CD14-positive monocyte (primary cell): ENCODE measurements at regions not wholly inside any gene's neighbourhood (a gene's known extent, or its start where the extent isn't known, plus 50 kb on each side); places are given as distances from the start of the nearest gene placed in this dataset.

Experiments used
- DNase-seq, 3 donors: peaks; one replicate each; pipeline ENCODE4 v3.0.0-alpha.2; 2011 to 2022
- H2AFZ ChIP-seq: 2 replicates; pipeline ENCODE4 v1.6.0; 2012; ENCODE audit warnings: mild to moderate bottlenecking, low read depth, low read length, inconsistent platforms; ENCODE audit not compliant: insufficient read depth, poor library complexity, severe bottlenecking
- H3K27ac ChIP-seq, 2 donors: 1 replicate in 1 of 2; 2 replicates in 1 of 2; pipeline ENCODE4 v1.5.1; 2012 to 2013; ENCODE audit warnings: low read length in 2 of 2, control low read depth in 1 of 2, inconsistent platforms in 1 of 2, low read depth in 1 of 2, mild to moderate bottlenecking in 1 of 2
- H3K27me3 ChIP-seq, 2 donors: one replicate each; pipeline versions ENCODE4 v1.6.0 to v1.6.1; 2011 to 2013; ENCODE audit warnings: low read length in 2 of 2; ENCODE audit not compliant: control insufficient read depth in 2 of 2, insufficient read depth in 2 of 2
- H3K36me3 ChIP-seq, 2 donors: replicated peaks in 1 of 2; 1 replicate in 1 of 2; 2 replicates in 1 of 2; pipeline versions ENCODE4 v1.5.1 to v1.6.1; 2012 to 2013; ENCODE audit warnings: low read length in 2 of 2, control low read depth in 1 of 2, inconsistent platforms in 1 of 2, mild to moderate bottlenecking in 1 of 2; ENCODE audit not compliant: insufficient read depth in 2 of 2, control insufficient read depth in 1 of 2
- H3K4me1 ChIP-seq, 2 donors: 1 replicate in 1 of 2; 2 replicates in 1 of 2; pipeline versions ENCODE4 v1.5.1 to v1.6.1; 2012 to 2013; ENCODE audit warnings: low read length in 2 of 2, control low read depth in 1 of 2, inconsistent platforms in 1 of 2, mild to moderate bottlenecking in 1 of 2, moderate library complexity in 1 of 2; ENCODE audit not compliant: insufficient read depth in 2 of 2, control insufficient read depth in 1 of 2
- H3K4me2 ChIP-seq: replicated peaks from 2 replicates; pipeline ENCODE3; 2012; ENCODE audit warnings: low read length, moderate library complexity, mild to moderate bottlenecking; ENCODE audit not compliant: poor library complexity, severe bottlenecking; ENCODE audit errors: extremely low read depth
- H3K4me3 ChIP-seq, 3 experiments: fragments of 200-600 bp in 1 of 3; sonication (generic) in 1 of 3; replicated peaks in 1 of 3; 1 replicate in 2 of 3; 2 replicates in 1 of 3; pipeline ENCODE4 v1.5.1; 2011 to 2013; ENCODE audit warnings: low read length in 3 of 3, mild to moderate bottlenecking in 3 of 3, control low read depth in 2 of 3, low read depth in 2 of 3, inconsistent platforms in 1 of 3, moderate library complexity in 1 of 3
- H3K79me2 ChIP-seq: 2 replicates; pipeline ENCODE4 v1.6.0; 2012; ENCODE audit warnings: mild to moderate bottlenecking, control low read depth, inconsistent platforms, low read length, moderate library complexity; ENCODE audit not compliant: insufficient read depth
- H3K9ac ChIP-seq: 2 replicates; pipeline ENCODE4 v1.6.0; 2017; ENCODE audit warnings: low read length, mild to moderate bottlenecking; ENCODE audit not compliant: insufficient read depth, poor library complexity, severe bottlenecking
- H3K9me3 ChIP-seq, 2 donors: replicated peaks in 1 of 2; 1 replicate in 1 of 2; 2 replicates in 1 of 2; pipeline versions ENCODE4 v1.5.1 to v1.6.1; 2012 to 2013; ENCODE audit warnings: low read length in 2 of 2, control low read depth in 1 of 2; ENCODE audit not compliant: control insufficient read depth in 1 of 2, insufficient read depth in 1 of 2
- H4K20me1 ChIP-seq: 2 replicates; pipeline ENCODE4 v1.6.0; 2012; ENCODE audit warnings: mild to moderate bottlenecking, low read length, control low read depth, moderate library complexity; ENCODE audit not compliant: insufficient read depth
- H3K27ac Mint-ChIP-seq, 7 donors: one replicate each; pipeline ENCODE4 v1.8.0; 2020; ENCODE audit warnings: mild to moderate bottlenecking in 7 of 7, mixed read lengths in 7 of 7, moderate library complexity in 6 of 7, inconsistent platforms in 2 of 7
- H3K27me3 Mint-ChIP-seq, 3 donors: one replicate each; pipeline ENCODE4 v1.8.0; 2021 to 2022; ENCODE audit warnings: low read depth in 3 of 3, mild to moderate bottlenecking in 3 of 3, mixed read lengths in 3 of 3, moderate library complexity in 3 of 3, inconsistent platforms in 1 of 3
- H3K36me3 Mint-ChIP-seq, 2 donors: one replicate each; pipeline ENCODE4 v1.8.0; 2020; ENCODE audit warnings: mixed read lengths in 2 of 2, inconsistent platforms in 1 of 2, mild to moderate bottlenecking in 1 of 2
- H3K4me1 Mint-ChIP-seq: one replicate; pipeline ENCODE4 v1.8.0; 2020; ENCODE audit warnings: mild to moderate bottlenecking, mixed read lengths
- H3K4me3 Mint-ChIP-seq, 2 donors: one replicate each; pipeline ENCODE4 v1.8.0; 2020; ENCODE audit warnings: mild to moderate bottlenecking in 2 of 2, mixed read lengths in 2 of 2, moderate library complexity in 1 of 2
- H3K9me3 Mint-ChIP-seq, 7 donors: one replicate each; pipeline ENCODE4 v1.8.0; 2020 to 2022; ENCODE audit warnings: mixed read lengths in 7 of 7, mild to moderate bottlenecking in 6 of 7, moderate library complexity in 6 of 7, inconsistent platforms in 2 of 7
- WGBS: methylation state at CpG from one replicate; pipeline ENCODE4 v1.1.5; 2013; ENCODE audit warnings: missing lambda C conversion rate; ENCODE audit not compliant: insufficient coverage; 5-methylcytosine and 5-hydroxymethylcytosine counted together
- intact Hi-C, 2 donors: fragments of 100-400 bp; cut with micrococcal nuclease; formaldehyde crosslinking; loops; one replicate each; pipeline versions ENCODE4 v1.15.0 to v1.15.1; 2023
- TF ChIP-seq, protein P1 (sequence below): fragments of 200-600 bp; IDR thresholded peaks from one replicate; pipeline ENCODE4 v1.8.0; 2022; ENCODE audit warnings: antibody characterized with exemption, mild to moderate bottlenecking

DNA sequence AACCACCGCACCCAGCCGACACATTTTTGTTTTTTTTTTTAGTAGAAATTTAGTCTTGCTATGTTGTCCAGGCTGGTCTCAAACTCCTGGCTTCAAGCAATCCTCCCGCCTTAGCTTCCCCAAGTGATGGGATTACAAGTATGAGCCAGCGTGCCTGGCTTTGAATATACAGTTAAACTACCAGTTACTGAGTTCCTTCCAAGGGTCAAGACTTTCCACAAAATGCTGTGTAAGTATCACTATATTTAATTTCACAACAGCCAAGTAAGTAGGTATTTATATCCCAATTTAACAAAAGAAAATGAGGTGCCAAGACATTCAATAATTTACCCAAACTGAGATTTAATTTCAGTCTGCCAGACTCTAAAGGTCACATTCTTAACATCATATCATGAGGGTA, 181.3 kb upstream of the TMC3 start:
- Mint-ChIP-seq H3K9me3 (peaks cover 0 to 4% (median 1%) of the 10 kb centered on the region in 7 donors), H3K27ac (no peak overlapping the region), H3K27me3 (peaks cover 0 to 6% (median 0%) of the 10 kb centered on the region in 3 donors), H3K36me3 (no peaks in the 10 kb centered on the region), H3K4me3 (no peak overlapping the region), H3K4me1 (no peaks in the 10 kb centered on the region)
- Histone ChIP-seq H3K4me3 (no peak overlapping the region), H3K79me2 (no peaks in the 10 kb centered on the region), H3K4me1 (no peaks in the 10 kb centered on the region), H3K27ac (no peak overlapping the region), H3K36me3 (no peaks in the 10 kb centered on the region), H3K9me3 (no peaks in the 10 kb centered on the region), H2AFZ (no peak overlapping the region), H3K9ac (no peak overlapping the region), H3K4me2 (no peak overlapping the region), H3K27me3 (no peaks in the 10 kb centered on the region), H4K20me1 (no peaks in the 10 kb centered on the region)
- intact Hi-C loops, result no loop called here
- DNase-seq, result no peak
- TF ChIP-seq, protein P1, sequence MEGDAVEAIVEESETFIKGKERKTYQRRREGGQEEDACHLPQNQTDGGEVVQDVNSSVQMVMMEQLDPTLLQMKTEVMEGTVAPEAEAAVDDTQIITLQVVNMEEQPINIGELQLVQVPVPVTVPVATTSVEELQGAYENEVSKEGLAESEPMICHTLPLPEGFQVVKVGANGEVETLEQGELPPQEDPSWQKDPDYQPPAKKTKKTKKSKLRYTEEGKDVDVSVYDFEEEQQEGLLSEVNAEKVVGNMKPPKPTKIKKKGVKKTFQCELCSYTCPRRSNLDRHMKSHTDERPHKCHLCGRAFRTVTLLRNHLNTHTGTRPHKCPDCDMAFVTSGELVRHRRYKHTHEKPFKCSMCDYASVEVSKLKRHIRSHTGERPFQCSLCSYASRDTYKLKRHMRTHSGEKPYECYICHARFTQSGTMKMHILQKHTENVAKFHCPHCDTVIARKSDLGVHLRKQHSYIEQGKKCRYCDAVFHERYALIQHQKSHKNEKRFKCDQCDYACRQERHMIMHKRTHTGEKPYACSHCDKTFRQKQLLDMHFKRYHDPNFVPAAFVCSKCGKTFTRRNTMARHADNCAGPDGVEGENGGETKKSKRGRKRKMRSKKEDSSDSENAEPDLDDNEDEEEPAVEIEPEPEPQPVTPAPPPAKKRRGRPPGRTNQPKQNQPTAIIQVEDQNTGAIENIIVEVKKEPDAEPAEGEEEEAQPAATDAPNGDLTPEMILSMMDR, result no peak
- WGBS, result no CpG with 5 or more reads among the region's 4 CpGs

DNA sequence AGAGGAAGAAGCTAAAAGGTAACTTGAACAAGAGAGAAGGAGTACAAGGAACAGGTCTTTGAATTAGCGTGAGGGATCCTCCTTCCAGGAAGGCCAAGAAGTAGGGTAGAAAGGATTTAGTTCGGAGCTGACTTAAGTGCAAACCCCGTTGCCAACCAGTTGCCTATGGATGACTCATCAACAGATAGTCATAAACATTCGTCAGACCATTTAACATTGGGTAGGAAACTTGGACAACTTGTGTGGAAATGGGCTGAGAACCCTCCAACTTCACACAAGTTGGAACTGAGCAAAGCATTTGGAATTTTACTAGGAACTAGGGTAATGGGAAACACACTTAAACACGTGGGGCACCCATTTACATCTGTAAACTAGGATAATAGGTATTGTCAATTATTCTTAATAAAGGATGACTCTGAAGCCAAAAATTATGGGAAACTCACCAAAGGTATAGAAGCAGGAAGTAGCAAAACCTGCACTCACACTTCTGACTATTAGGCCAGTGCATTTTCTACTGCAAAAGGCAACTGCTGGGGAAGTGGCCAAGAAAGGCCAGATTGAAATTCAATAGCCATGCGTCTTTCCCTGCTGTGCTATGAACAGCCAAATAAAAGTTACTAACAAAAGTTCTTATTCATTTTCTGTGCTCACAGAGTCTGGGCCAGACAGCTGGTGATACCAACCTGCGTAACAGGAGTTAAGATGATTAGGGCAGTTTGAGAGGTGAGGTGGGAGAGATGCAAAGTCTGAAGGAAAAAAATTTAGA, 174.5 kb upstream of the TMC3 start:
- DNase-seq, result no peak
- Histone ChIP-seq H3K9ac (no peak overlapping the region), H4K20me1 (no peaks in the 10 kb centered on the region), H3K4me3 (no peak overlapping the region), H3K4me1 (no peaks in the 10 kb centered on the region), H3K27ac (no peak overlapping the region), H3K4me2 (no peak overlapping the region), H3K9me3 (no peaks in the 10 kb centered on the region), H3K27me3 (no peaks in the 10 kb centered on the region), H2AFZ (no peak overlapping the region), H3K36me3 (no peaks in the 10 kb centered on the region), H3K79me2 (no peaks in the 10 kb centered on the region)
- TF ChIP-seq, protein P1, result no peak
- no peaks in the 10 kb centered on the region for H3K4me1 Mint-ChIP-seq
- no peak overlapping the region for H3K27ac Mint-ChIP-seq
- H3K9me3 Mint-ChIP-seq, result peaks cover 0 to 3% (median 0%) of the 10 kb centered on the region in 7 donors
- peaks cover 0 to 4% (median 0%) of the 10 kb centered on the region in 3 donors for H3K27me3 Mint-ChIP-seq
- no peaks in the 10 kb centered on the region for H3K36me3 Mint-ChIP-seq
- H3K4me3 Mint-ChIP-seq, result no peak overlapping the region
- intact Hi-C loops, result no loop called here
- WGBS, result 100% methylated on average over 1 of the region's 7 CpGs
